GM12878 (cell line): ENCODE measurements at regions not wholly inside any gene's neighbourhood (a gene's known extent, or its start where the extent isn't known, plus 50 kb on each side); places are given as distances from the start of the nearest gene placed in this dataset.

Experiments
- ATAC-seq: fragments of 200-7000 bp; cut with Tn5 transposase; 3 replicates; pipeline ENCODE4 v1.9.1; 2020; ENCODE audit warnings: mild to moderate bottlenecking, moderate library complexity
- BruUV-seq: library from RNA; stranded (reverse); fragments of 400-500 nt; replicated peaks from 2 replicates; lab custom pipeline; 2021; lab: Mats Ljungman, UMichigan
- CTCF ChIA-PET: fragments of 300-600 bp; sonication (Branson Sonifier 250); formaldehyde crosslinking; extraction: SDS; loops from one replicate; lab custom pipeline; 2021; ENCODE audit warnings: inconsistent platforms; lab: Yijun Ruan, JAX
- POLR2A ChIA-PET: fragments of 350-600 bp; formaldehyde crosslinking; extraction: SDS; loops from one replicate; lab custom pipeline; 2021; ENCODE audit warnings: inconsistent platforms; lab: Charles Lee
- RAD21 ChIA-PET: fragments of 300-600 bp; sonication (Branson Sonifier 250); formaldehyde crosslinking; loops from one replicate; lab custom pipeline; 2023; ENCODE audit warnings: antibody characterized with exemption; ENCODE audit not compliant: unreplicated experiment; lab: Charles Lee
- SMC1A ChIA-PET: fragments of 300-600 bp; sonication (Branson Sonifier 250); formaldehyde crosslinking; loops from one replicate; lab custom pipeline; 2023; ENCODE audit not compliant: unreplicated experiment, uncharacterized antibody; lab: Charles Lee
- DNase-seq: peaks from one replicate; pipeline ENCODE4 v3.0.0-alpha.2; 2011; ENCODE audit warnings: low read depth, low spot score
- FAIRE-seq: peaks from 3 replicates; lab custom pipeline; 2011; peaks lifted over from hg19 to GRCh38; lab: Jason Lieb, UNC
- H2AFZ ChIP-seq: 2 replicates; pipeline ENCODE4 v1.6.0; 2011; ENCODE audit warnings: low read depth, low read length, control low read depth; ENCODE audit not compliant: control insufficient read depth
- H3K27ac ChIP-seq: 2 replicates; pipeline ENCODE4 v1.5.1; 2011; ENCODE audit warnings: control low read depth; ENCODE audit not compliant: control insufficient read depth, insufficient read depth
- H3K27me3 ChIP-seq, 2 experiments: replicated peaks in 1 of 2; 2 replicates each; pipeline versions ENCODE4 v1.6.0 to v1.6.1; 2011; ENCODE audit warnings: low read length in 1 of 2; ENCODE audit not compliant: control insufficient read depth in 2 of 2, insufficient read depth in 2 of 2
- H3K36me3 ChIP-seq, 2 experiments: 2 replicates each; pipeline ENCODE4 v1.5.1; 2011; ENCODE audit warnings: low read length in 1 of 2; ENCODE audit not compliant: control insufficient read depth in 2 of 2, insufficient read depth in 2 of 2
- H3K4me1 ChIP-seq: 2 replicates; pipeline ENCODE4 v1.6.1; 2011; ENCODE audit warnings: mild to moderate bottlenecking, low read length, moderate library complexity, mixed read lengths; ENCODE audit not compliant: control insufficient read depth, insufficient read depth
- H3K4me2 ChIP-seq: 2 replicates; pipeline ENCODE4 v1.6.0; 2011; ENCODE audit warnings: control low read depth; ENCODE audit not compliant: control insufficient read depth, insufficient read depth
- H3K4me3 ChIP-seq: fragments of 200-600 bp; sonication (generic); 2 replicates; pipeline ENCODE4 v1.5.1; 2016
- H3K79me2 ChIP-seq: 2 replicates; pipeline ENCODE4 v1.6.0; 2011; ENCODE audit warnings: low read length; ENCODE audit not compliant: control insufficient read depth, insufficient read depth
- H3K9ac ChIP-seq: 2 replicates; pipeline ENCODE4 v1.8.0; 2011; ENCODE audit warnings: low read length, control low read depth, mixed read lengths; ENCODE audit not compliant: control insufficient read depth, insufficient read depth
- H3K9me3 ChIP-seq: replicated peaks from 3 replicates; pipeline ENCODE4 v1.5.1; 2011; ENCODE audit warnings: mild to moderate bottlenecking, low read length; ENCODE audit not compliant: control insufficient read depth, insufficient read depth
- H4K20me1 ChIP-seq: 2 replicates; pipeline ENCODE4 v1.6.0; 2011; ENCODE audit not compliant: control insufficient read depth, insufficient read depth
- E2F4 ChIP-seq: IDR thresholded peaks from 2 replicates; pipeline ENCODE4 v1.6.1; 2012; ENCODE audit warnings: low read depth, low read length, improper control_type of control experiment
- FOXM1 ChIP-seq: IDR thresholded peaks from 2 replicates; pipeline ENCODE4 v1.6.1; 2012; ENCODE audit warnings: low read depth, mild to moderate bottlenecking, inconsistent platforms, low read length, moderate library complexity
- NFXL1 ChIP-seq: fragments of 450-650 bp; IDR thresholded peaks from 2 replicates; pipeline ENCODE4 v1.6.1; 2017; ENCODE audit warnings: antibody characterized with exemption, mild to moderate bottlenecking, borderline replicate concordance
- POLR2AphosphoS5 ChIP-seq: IDR thresholded peaks from 2 replicates; pipeline ENCODE4 v1.6.1; 2011; ENCODE audit warnings: mild to moderate bottlenecking, low read length, inconsistent platforms
- RELA ChIP-seq: fragments of 450-650 bp; IDR thresholded peaks from 2 replicates; pipeline ENCODE4 v1.8.0; 2014; ENCODE audit warnings: borderline replicate concordance; ENCODE audit not compliant: partially characterized antibody
- SRF ChIP-seq, 2 experiments: IDR thresholded peaks; 2 replicates each; pipeline ENCODE4 v1.6.1; 2011; ENCODE audit warnings: low read depth in 2 of 2, low read length in 2 of 2, mild to moderate bottlenecking in 1 of 2, moderate library complexity in 1 of 2
- YBX1 ChIP-seq: fragments of 450-650 bp; IDR thresholded peaks from 2 replicates; pipeline ENCODE4 v1.6.1; 2016; ENCODE audit warnings: antibody characterized with exemption
- ZNF384 ChIP-seq: IDR thresholded peaks from 2 replicates; pipeline ENCODE4 v1.6.1; 2012; ENCODE audit warnings: low read depth, mild to moderate bottlenecking, low read length, improper control_type of control experiment, borderline replicate concordance
- WGBS: methylation state at CpG from one replicate; pipeline ENCODE4 v1.1.6; 2016; ENCODE audit warnings: low lambda C conversion rate; ENCODE audit not compliant: insufficient replicate concordance, insufficient coverage; ENCODE audit errors: missing lambda C conversion rate; 5-methylcytosine and 5-hydroxymethylcytosine counted together
- in situ Hi-C: fragments of 300-500 bp; cut with MboI; formaldehyde crosslinking; loops from 9 replicates; pipeline ENCODE4 v1.14.3; 2018; ENCODE audit warnings: mixed read lengths
- intact Hi-C: fragments of 100-400 bp; cut with micrococcal nuclease; formaldehyde crosslinking; loops from one replicate; pipeline ENCODE4 v1.14.2; 2022; ENCODE audit not compliant: unreplicated experiment

DNA sequence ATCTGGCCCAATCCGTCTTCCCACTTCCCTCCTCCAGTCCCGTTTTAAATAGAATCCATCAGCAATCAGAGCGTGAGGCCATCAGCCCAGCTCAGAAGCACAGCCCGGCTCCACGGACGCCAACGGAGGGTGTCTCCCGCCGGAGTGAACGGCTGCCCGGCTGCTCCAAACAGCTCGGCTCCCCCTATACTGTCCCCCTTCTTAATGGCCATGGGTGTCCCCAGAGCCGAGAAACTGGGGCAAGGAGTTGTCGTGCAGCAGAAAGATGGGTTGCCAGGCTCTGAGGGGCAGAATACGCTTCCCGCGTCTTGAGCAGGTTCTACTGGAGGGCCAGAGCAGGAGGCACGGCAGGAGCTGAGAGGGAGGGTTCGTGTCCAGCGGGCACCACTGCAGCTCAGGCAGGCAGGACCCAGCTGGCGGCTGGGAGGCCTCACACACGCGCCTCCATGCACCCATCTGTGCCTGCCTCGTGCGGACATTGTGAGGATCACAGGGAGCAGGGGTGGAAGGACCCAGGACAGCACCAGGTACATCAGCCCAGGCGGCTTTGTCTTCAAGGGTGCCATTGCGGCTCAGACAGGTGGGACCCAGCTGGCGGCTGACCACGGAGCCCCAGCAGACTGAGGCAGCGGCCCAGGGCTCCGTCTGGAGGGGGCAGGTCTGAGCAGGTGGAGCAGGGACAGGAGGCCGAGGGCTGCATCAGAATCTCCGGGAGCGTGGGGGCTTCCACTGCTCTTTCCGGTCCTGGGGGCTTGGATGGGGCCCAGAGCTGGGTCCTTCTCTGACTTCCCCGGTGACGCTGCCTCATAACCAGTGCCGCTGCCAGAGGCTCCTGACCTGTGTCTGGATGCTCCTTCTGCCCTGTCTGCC lies 882.7 kb downstream of the BRD1 start:
- Histone ChIP-seq H4K20me1 (no peaks in the 10 kb centered on the region), H3K9ac (no peak overlapping the region), H3K4me2 (no peak overlapping the region), H3K27ac (no peak overlapping the region), H2AFZ (no peak overlapping the region), H3K9me3 (no peaks in the 10 kb centered on the region; the same call in 2 of the 3 replicates), H3K27me3 (no peaks in the 10 kb centered on the region), H3K4me1 (no peaks in the 10 kb centered on the region), H3K4me3 (no peak overlapping the region), H3K79me2 (no peaks in the 10 kb centered on the region), H3K36me3 (no peaks in the 10 kb centered on the region)
- BruUV-seq, result no TSS peak
- FAIRE-seq, result no peak
- no peak for DNase-seq
- WGBS, result 46% methylated on average over 38 of the region's 38 CpGs
- intact Hi-C loops (no loop called here), in situ Hi-C loops (no loop called here)
- ChIA-PET CTCF (no interaction called here), SMC1A (no interaction called here), POLR2A (no interaction called here), RAD21 (no interaction called here)
- TF ChIP-seq E2F4 (no peak), POLR2AphosphoS5 (no peak)
- no peak for ATAC-seq

GRCh38 chr22:48944433-48944750 lies 883.3 kb downstream of the BRD1 start:
- DNase-seq (no peak), FAIRE-seq (no peak), ATAC-seq (no peak)
- H3K36me3 ChIP-seq, result no peaks in the 10 kb centered on the region
- no peaks in the 10 kb centered on the region for H4K20me1 ChIP-seq
- no peaks in the 10 kb centered on the region; the same call in 2 of the 3 replicates for H3K9me3 ChIP-seq
- H3K4me1 ChIP-seq, result no peaks in the 10 kb centered on the region
- POLR2A ChIA-PET, result no interaction called here
- H2AFZ ChIP-seq, result no peak overlapping the region
- in situ Hi-C loops (no loop called here), intact Hi-C loops (no loop called here)
- no peak overlapping the region for H3K9ac ChIP-seq
- no peak for TF ChIP-seq ZNF384
- TF ChIP-seq YBX1, result no peak
- no peak for TF ChIP-seq FOXM1
- no peak for TF ChIP-seq RELA
- TF ChIP-seq NFXL1, result no peak
- no peak for TF ChIP-seq SRF (IDR thresholded peaks at IDR 0.05; ENCODE audit: low read depth in 2 of 2, low read length in 2 of 2)
- CTCF ChIA-PET, result no interaction called here
- no peaks in the 10 kb centered on the region for H3K79me2 ChIP-seq
- no peak overlapping the region for H3K27ac ChIP-seq
- RAD21 ChIA-PET, result no interaction called here
- WGBS, result 30% methylated on average over 5 of the region's 5 CpGs
- BruUV-seq, result no TSS peak
- no peak overlapping the region for H3K4me2 ChIP-seq
- SMC1A ChIA-PET, result no interaction called here
- H3K27me3 ChIP-seq, result no peaks in the 10 kb centered on the region
- H3K4me3 ChIP-seq, result no peak overlapping the region
